ENCODE measurements at regions not wholly inside any gene's neighbourhood (a gene's known extent, or its start where the extent isn't known, plus 50 kb on each side); places are given as distances from the start of the nearest gene placed in this dataset.

- TF ChIP-seq USF2 (IDR thresholded peaks at IDR 0.05; ENCODE audit: low read length) (no peak), BRCA1 (IDR thresholded peaks at IDR 0.05; ENCODE audit: low read depth, low read length) (no peak), EZH2 (IDR thresholded peaks at IDR 0.05; ENCODE audit: low read depth, low read length, severe bottlenecking) (no peak), SIN3A (conservative IDR thresholded peaks at IDR 0.05 in 1 of 2, IDR thresholded peaks at IDR 0.05 in 1 of 2; ENCODE audit: low read depth in 1 of 2, low read length in 2 of 2) (no peak), CHD7 (IDR thresholded peaks at IDR 0.05; ENCODE audit: insufficient replicate concordance, low read length) (no peak), ZNF274 (IDR thresholded peaks at IDR 0.05; ENCODE audit: borderline replicate concordance, extremely low read depth, low read length) (no peak)
Observed at GRCh38 chr15:79676621-79677020, 220.2 kb downstream of the MTHFS start (continued).

Measured in H1 (cell line).